ENCODE measurements at regions not wholly inside any gene's neighbourhood (a gene's known extent, or its start where the extent isn't known, plus 50 kb on each side); places are given as distances from the start of the nearest gene placed in this dataset.

GRCh38 chr1:3954170-3955169, 54.4 kb upstream of the C1orf174 start:
- no peak for DNase-seq

- DNase-seq = no peak
Observed at GRCh38 chr1:3955196-3955772, 55.2 kb upstream of the C1orf174 start.

GRCh38 chr1:3956527-3957170, 56.6 kb upstream of the C1orf174 start:
- no peak for DNase-seq

- no peak for DNase-seq
Observed at GRCh38 chr1:3959361-3959760, 59.3 kb upstream of the C1orf174 start.

- DNase-seq = no peak
Observed at GRCh38 chr1:3963554-3963953, 63.5 kb upstream of the C1orf174 start.

GRCh38 chr1:3965693-3966092, 65.6 kb upstream of the C1orf174 start:
- no peak for DNase-seq

GRCh38 chr1:3968851-3969250, 68.8 kb upstream of the C1orf174 start:
- DNase-seq = no peak

- no peak for DNase-seq
Observed at GRCh38 chr1:3971981-3972380, 71.9 kb upstream of the C1orf174 start.

GRCh38 chr1:3975903-3976630, 76.0 kb upstream of the C1orf174 start:
- DNase-seq = no peak

- DNase-seq = no peak
Observed at GRCh38 chr1:3976821-3977220, 76.7 kb upstream of the C1orf174 start.

- DNase-seq = no peak
Observed at GRCh38 chr1:3978196-3978989, 78.3 kb upstream of the C1orf174 start.

GRCh38 chr1:3978990-3979325, 78.9 kb upstream of the C1orf174 start:
- DNase-seq = no peak

GRCh38 chr1:3981261-3981660, 81.2 kb upstream of the C1orf174 start:
- no peak for DNase-seq

GRCh38 chr1:3981746-3982505, 81.9 kb upstream of the C1orf174 start:
- DNase-seq = no peak

- DNase-seq = no peak
Observed at GRCh38 chr1:3983181-3983580, 83.1 kb upstream of the C1orf174 start.

GRCh38 chr1:3984586-3984985, 84.5 kb upstream of the C1orf174 start:
- no peak for DNase-seq

GRCh38 chr1:3986686-3987218, 86.7 kb upstream of the C1orf174 start:
- DNase-seq = no peak

- no peak for DNase-seq
Observed at GRCh38 chr1:3987669-3988235, 87.7 kb upstream of the C1orf174 start.

GRCh38 chr1:3988431-3988830, 88.4 kb upstream of the C1orf174 start:
- no peak for DNase-seq

- no peak for DNase-seq
Observed at GRCh38 chr1:3989465-3989864, 89.4 kb upstream of the C1orf174 start.

- DNase-seq = no peak
Observed at GRCh38 chr1:3992103-3992556, 92.1 kb upstream of the C1orf174 start.
